Natural killer cell (primary cell): ENCODE measurements at regions not wholly inside any gene's neighbourhood (a gene's known extent, or its start where the extent isn't known, plus 50 kb on each side); places are given as distances from the start of the nearest gene placed in this dataset.

ENCODE experiments used
- ATAC-seq, 3 donors: fragments of 150-1000 bp in 2 of 3; fragments of 200-7000 bp in 1 of 3; cut with Tn5 transposase; 1 replicate in 1 of 3; 2 replicates in 2 of 3; pipeline ENCODE4 v1.10.0; 2021; ENCODE audit warnings: mild to moderate bottlenecking in 2 of 3, moderate library complexity in 2 of 3
- DNase-seq, 2 donors: peaks; one replicate each; pipeline versions ENCODE4 v3.0.0 to v3.0.0-alpha.2; 2013 to 2021; ENCODE audit warnings: mixed read lengths in 1 of 2
- H3K27ac ChIP-seq: one replicate; pipeline ENCODE4 v1.5.1; 2013; ENCODE audit warnings: mild to moderate bottlenecking, low read length
- H3K27me3 ChIP-seq: one replicate; pipeline ENCODE4 v1.6.1; 2013; ENCODE audit warnings: low read length; ENCODE audit not compliant: control insufficient read depth, insufficient read depth
- H3K36me3 ChIP-seq: one replicate; pipeline ENCODE4 v1.6.1; 2013; ENCODE audit warnings: low read length; ENCODE audit not compliant: control insufficient read depth, insufficient read depth
- H3K4me1 ChIP-seq: one replicate; pipeline ENCODE4 v1.6.1; 2013; ENCODE audit warnings: low read length; ENCODE audit not compliant: control insufficient read depth, insufficient read depth
- H3K4me3 ChIP-seq: one replicate; pipeline ENCODE4 v1.5.1; 2013; ENCODE audit warnings: low read length
- H3K9me3 ChIP-seq: one replicate; pipeline ENCODE4 v1.6.1; 2013; ENCODE audit warnings: low read length; ENCODE audit not compliant: control insufficient read depth, insufficient read depth
- H3K27ac Mint-ChIP-seq, 2 donors: one replicate each; pipeline ENCODE4 v1.8.0; 2022; ENCODE audit warnings: mild to moderate bottlenecking in 2 of 2, mixed read lengths in 2 of 2, moderate library complexity in 1 of 2
- H3K27me3 Mint-ChIP-seq, 2 donors: one replicate each; pipeline ENCODE4 v1.8.0; 2022; ENCODE audit warnings: low read depth in 2 of 2, mixed read lengths in 2 of 2
- H3K36me3 Mint-ChIP-seq: one replicate; pipeline ENCODE4 v1.8.0; 2022; ENCODE audit warnings: mixed read lengths
- H3K4me1 Mint-ChIP-seq, 2 donors: one replicate each; pipeline ENCODE4 v1.8.0; 2022; ENCODE audit warnings: mixed read lengths in 2 of 2
- H3K4me3 Mint-ChIP-seq: one replicate; pipeline ENCODE4 v1.8.0; 2022; ENCODE audit warnings: mild to moderate bottlenecking, moderate library complexity, mixed read lengths
- H3K9me3 Mint-ChIP-seq, 2 donors: one replicate each; pipeline ENCODE4 v1.8.0; 2022; ENCODE audit warnings: mixed read lengths in 2 of 2
- CTCF ChIP-seq: fragments of 200-600 bp; IDR thresholded peaks from one replicate; pipeline ENCODE4 v1.8.0; 2022; ENCODE audit warnings: antibody characterized with exemption
- WGBS: methylation state at CpG from one replicate; pipeline ENCODE4 v1.1.7; 2013; ENCODE audit warnings: missing lambda C conversion rate; ENCODE audit not compliant: insufficient coverage; 5-methylcytosine and 5-hydroxymethylcytosine counted together
- intact Hi-C: fragments of 100-400 bp; cut with micrococcal nuclease; formaldehyde crosslinking; loops from one replicate; pipeline ENCODE4 v1.14.2; 2022

GRCh38 chr5:1701884-1702283 lies 97.8 kb downstream of the MRPL36 start:
- peaks cover 9 to 39% of the 10 kb centered on the region in 2 donors for H3K27me3 Mint-ChIP-seq
- intact Hi-C loops: no loop called here
- H3K36me3 Mint-ChIP-seq: no peaks in the 10 kb centered on the region
- H3K4me1 Mint-ChIP-seq: no peaks in the 10 kb centered on the region
- no peaks in the 10 kb centered on the region for H3K9me3 Mint-ChIP-seq
- Histone ChIP-seq H3K9me3 (no peaks in the 10 kb centered on the region), H3K4me1 (no peaks in the 10 kb centered on the region), H3K4me3 (no peak overlapping the region), H3K27ac (no peak overlapping the region), H3K27me3 (no peaks in the 10 kb centered on the region), H3K36me3 (no peaks in the 10 kb centered on the region)
- 90% methylated on average over 22 of the region's 22 CpGs for WGBS
- TF ChIP-seq CTCF: no peak
- H3K27ac Mint-ChIP-seq: no peak overlapping the region
- ATAC-seq: no peak
- DNase-seq: no peak
- no peak overlapping the region for H3K4me3 Mint-ChIP-seq

- no peak for DNase-seq
Observed at GRCh38 chr5:1701216-1701864, 98.3 kb downstream of the MRPL36 start.

GRCh38 chr5:1699394-1699793 lies 100.2 kb downstream of the MRPL36 start:
- H3K27me3 ChIP-seq: no peaks in the 10 kb centered on the region
- intact Hi-C loops: no loop called here
- no peak for TF ChIP-seq CTCF
- H3K4me1 ChIP-seq: no peaks in the 10 kb centered on the region
- H3K27ac ChIP-seq: no peak overlapping the region
- H3K9me3 ChIP-seq: no peaks in the 10 kb centered on the region
- DNase-seq: no peak
- WGBS: 80% methylated on average over 6 of the region's 6 CpGs
- no peaks in the 10 kb centered on the region for H3K4me1 Mint-ChIP-seq
- H3K27ac Mint-ChIP-seq: no peak overlapping the region
- H3K36me3 ChIP-seq: no peaks in the 10 kb centered on the region
- no peak overlapping the region for H3K4me3 Mint-ChIP-seq
- no peaks in the 10 kb centered on the region for H3K9me3 Mint-ChIP-seq
- ATAC-seq: no peak
- H3K27me3 Mint-ChIP-seq: peaks cover 11 to 30% of the 10 kb centered on the region in 2 donors
- no peak overlapping the region for H3K4me3 ChIP-seq
- H3K36me3 Mint-ChIP-seq: no peaks in the 10 kb centered on the region

More at GRCh38 chr5:1701216-1701864, 98.3 kb downstream of the MRPL36 start:
- no peak for TF ChIP-seq CTCF
- Histone ChIP-seq H3K36me3 (no peaks in the 10 kb centered on the region), H3K4me1 (no peaks in the 10 kb centered on the region), H3K27me3 (no peaks in the 10 kb centered on the region), H3K4me3 (no peak overlapping the region), H3K27ac (no peak overlapping the region), H3K9me3 (no peaks in the 10 kb centered on the region)
- H3K4me3 Mint-ChIP-seq: no peak overlapping the region
- ATAC-seq: no peak
- intact Hi-C loops: no loop called here
- no peaks in the 10 kb centered on the region for H3K9me3 Mint-ChIP-seq
- H3K27ac Mint-ChIP-seq: no peak overlapping the region
- H3K4me1 Mint-ChIP-seq: no peaks in the 10 kb centered on the region
- peaks cover 11 to 40% of the 10 kb centered on the region in 2 donors for H3K27me3 Mint-ChIP-seq
- H3K36me3 Mint-ChIP-seq: no peaks in the 10 kb centered on the region
- 88% methylated on average over 15 of the region's 15 CpGs for WGBS
